NAMALWA (cell line): ENCODE measurements at regions not wholly inside any gene's neighbourhood (a gene's known extent, or its start where the extent isn't known, plus 50 kb on each side); places are given as distances from the start of the nearest gene placed in this dataset.
A peak's percentile ranks its signal among the peaks of the same experiment; 100 is the strongest.

Source experiments
- DNase-seq: peaks from one replicate; pipeline ENCODE4 v3.0.0-alpha.2; 2015; ENCODE audit warnings: low spot score

DNA sequence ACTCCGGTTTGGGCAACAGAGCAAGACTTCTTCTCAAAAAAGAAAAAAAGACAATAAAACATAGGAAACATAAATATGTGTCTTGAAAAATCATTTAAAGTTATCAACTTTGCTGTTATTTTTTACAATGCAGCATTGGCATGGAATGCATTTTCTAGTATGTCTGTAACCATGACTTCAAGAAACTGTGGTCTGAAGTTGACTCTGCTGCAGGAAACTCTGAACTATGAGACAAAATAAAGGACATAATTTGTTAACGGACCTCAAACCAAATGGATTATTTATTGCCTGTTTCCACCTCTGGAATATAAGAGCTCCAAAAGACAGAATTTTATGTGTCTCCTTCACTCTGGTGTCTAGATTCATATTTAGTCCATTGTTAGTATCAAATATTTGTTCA, 79.1 kb downstream of the TRIB2 start:
- DNase-seq, result no peak

DNA sequence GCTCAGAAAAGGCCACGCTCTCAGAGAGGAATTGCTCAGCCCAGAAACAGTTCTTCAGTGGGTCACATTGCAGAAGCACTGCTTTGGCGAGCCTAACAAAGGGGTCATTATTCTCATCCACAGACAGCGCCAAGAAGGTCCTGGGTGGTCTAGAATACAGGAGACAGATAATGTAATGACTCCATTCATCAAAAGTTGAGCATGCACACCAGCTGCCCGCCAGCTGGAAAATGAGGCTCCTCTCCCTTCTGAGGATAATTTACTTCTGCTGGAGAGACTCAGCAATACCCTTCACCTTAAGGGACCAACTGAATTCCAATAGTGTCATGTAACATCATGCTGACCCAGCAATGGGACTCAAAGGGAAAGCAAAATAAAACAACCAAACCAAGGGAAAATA, 79.9 kb downstream of the TRIB2 start:
- DNase-seq, result no peak

DNA sequence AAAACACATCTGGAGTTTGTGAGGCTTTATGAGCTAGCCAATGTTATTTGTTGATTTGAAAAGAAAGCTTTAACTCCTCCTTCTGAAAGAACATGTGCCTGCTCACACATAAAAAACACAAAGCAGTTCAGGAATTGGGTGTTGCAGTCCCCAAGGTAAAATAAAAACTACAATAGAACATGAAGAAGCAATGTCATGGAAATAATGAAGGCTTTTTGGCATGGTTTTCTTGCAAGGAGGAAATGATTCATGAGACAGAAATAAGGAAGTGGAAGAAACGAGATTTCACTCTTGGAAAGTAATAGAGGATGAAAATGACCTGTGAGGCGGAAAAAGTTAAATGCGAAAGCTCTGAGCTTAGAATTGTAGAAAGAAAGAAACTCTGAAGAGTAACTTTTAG, 81.1 kb downstream of the TRIB2 start:
- peak; percentile 5 for DNase-seq

DNA sequence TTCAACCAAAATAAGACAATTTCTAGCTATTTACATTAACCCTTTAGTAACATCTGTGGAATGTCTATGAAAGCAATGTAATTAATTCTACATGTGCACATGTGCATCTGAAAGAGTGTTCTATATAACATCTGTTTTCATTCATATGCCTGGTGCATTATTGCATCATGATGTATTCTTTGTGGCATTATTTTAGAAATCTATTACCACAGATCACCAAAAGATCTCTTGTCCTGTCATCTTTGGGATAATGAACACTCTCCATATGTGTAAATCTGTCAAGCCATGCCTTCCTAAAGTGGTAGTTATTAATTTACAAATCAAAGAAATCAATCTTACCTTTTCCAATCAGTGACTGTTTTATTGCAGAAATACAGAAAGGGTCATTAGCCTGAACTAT, 86.9 kb downstream of the TRIB2 start:
- DNase-seq, result no peak

DNA sequence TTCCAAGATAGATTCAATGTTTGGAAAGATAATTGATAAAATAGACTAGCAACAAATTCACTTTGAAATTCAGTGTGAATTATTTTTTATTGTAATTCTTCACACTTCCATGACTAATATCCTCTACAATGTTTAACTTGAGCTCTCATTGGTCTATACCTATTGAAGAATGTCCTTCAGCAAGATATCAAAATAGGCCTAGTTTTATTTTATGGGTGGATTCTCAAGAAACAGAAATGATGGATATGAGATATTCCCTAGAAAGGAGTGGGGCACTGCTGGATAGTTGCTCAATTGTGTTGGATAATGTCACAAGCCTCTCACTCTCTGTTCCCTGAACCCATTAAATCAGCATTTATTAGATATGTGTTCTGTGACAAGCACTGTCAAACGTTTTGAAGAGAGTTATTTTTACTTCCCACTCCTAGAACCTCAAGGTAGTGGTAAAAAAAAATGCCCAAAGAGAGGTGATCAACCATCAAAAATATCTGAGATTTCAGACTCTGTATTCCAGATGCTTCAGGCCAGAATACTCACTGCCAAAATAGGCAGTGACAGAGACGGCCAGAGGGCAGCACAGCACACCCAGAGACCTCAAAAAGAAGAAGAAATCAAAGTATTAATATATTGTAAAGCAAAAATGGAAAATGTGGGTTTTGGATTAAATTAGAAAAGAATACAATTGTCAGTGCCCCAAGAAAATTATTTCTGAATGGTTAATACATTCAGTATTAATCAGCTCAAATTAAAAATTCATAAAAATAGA, 87.5 kb downstream of the TRIB2 start:
- no peak for DNase-seq

DNA sequence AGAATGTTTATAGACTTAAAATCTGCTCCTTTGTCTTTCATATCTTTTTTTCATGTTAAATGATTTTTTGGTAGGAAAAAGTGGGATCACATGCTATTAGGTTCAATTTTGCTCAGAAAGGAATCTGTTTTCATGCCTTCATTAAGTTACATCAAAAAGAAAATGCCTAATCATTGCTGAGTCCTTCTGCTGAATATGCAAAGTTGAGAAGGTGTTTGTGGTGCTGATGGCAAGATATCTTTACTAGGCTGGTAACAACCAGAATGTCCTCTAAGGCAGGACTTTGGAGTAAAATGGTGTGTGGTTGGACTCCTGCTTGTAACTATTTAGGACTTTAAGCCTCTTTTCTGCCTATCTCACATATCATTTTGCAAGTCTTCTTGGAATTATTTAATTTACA, 88.3 kb downstream of the TRIB2 start:
- no peak for DNase-seq

DNA sequence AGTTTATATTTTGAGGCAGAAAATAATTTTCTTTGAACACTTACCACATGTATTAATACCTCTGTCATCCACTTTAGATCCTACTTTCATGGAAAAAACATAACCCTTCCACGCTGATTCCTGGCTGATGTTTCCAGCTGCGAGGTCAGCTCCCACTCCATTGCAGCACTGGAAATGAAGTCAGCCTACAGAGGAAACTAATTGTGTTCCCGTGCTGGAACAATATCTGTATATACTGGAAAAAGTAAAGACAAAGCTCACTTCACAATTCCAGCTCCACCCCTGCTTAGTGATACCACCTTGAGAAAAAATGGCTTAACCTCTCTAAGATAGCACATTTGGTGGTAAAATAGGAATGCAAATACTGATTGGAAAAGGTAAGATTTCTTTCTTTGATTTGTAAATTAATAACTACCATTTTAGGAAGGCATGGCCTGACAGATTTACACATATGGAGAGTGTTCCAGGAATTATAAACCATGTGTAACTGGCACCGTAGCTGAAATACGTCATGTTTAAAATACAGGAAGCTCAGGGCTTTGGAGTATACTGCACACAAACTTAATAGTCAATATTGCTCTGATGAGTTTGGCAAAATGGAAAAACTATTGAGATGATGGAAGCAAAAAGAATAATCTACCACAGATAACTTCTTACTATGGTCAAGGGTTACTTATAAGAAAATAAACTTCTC, 90.0 kb downstream of the TRIB2 start:
- DNase-seq, result no peak

DNA sequence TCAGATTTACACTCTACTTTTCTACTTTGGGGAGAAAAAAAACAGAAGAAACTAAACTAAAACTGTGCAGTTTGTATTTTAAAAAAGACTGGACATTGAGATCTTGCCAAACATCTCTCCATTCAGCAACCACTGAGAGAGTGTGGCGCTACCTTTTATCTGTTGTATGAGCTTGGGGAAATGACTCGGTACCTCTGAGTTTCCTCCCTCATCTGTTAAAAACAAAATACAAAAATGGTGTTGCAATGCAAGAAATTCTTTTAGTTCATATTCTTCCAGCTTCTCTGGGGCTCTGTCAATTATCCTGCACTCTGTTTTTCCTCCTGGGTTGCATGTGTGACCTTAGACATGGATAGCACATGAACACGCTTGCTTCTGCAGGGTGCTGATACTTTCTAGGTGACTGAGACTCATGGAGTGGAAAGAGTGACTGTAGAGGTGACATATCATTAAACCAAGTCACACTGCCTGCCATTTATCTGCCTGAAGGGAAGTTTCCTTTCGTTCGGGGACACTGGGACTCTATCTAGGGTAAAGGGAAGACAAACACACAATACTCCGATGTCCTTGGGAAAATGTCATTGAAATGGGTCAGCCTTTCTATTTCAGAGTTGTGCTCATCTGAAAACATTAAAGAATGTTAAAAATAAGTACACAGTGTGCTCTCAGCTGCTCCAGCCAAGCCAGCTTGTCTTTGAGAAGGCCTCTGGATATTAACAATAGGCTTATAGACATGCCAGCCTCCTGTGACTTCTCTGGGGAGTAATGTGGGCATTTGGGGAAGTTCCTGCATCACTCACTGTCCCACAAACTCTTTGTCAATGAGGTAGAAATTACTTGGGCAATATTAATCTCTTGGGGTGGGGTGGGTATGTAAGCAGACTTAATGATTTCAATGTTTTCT, 91.4 kb downstream of the TRIB2 start:
- DNase-seq, result no peak

DNA sequence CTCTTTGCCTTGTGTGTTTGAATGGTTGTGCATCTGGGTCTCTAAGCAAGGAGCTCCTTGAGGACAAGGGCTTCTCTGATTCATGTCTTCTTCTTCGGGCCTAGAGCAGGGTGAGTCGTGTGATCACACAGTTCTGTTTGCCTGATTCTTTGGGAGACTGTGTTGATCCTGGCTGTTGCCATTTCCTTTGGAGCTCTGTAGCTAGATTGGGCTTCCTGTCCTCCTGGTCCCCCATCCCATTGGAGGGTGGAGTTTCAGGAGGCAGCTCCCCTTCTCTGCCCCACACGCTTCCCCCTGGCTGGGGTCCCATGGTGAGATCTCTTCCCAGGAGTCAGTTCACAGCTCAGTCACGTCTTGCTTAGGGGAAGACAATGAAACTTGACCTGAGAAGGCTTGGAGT, 92.8 kb downstream of the TRIB2 start:
- no peak for DNase-seq

DNA sequence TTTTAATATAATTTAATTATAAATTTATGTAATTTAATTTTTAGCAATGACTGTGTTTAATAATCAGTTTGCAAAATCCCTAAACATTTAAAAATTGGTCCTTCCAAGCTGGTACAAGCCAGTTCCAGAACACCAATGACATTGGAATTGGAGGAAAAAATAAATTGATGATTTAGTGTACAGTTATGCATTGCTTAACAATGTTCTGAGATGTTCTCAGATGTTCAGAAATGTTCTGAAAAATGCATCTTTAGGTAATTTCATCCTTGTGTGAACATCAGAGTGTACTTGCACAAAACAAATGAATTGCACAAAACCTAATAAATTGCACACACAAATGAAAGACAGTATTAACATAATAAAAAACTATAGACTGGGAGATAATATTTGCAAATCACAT, 95.2 kb downstream of the TRIB2 start:
- no peak for DNase-seq

DNA sequence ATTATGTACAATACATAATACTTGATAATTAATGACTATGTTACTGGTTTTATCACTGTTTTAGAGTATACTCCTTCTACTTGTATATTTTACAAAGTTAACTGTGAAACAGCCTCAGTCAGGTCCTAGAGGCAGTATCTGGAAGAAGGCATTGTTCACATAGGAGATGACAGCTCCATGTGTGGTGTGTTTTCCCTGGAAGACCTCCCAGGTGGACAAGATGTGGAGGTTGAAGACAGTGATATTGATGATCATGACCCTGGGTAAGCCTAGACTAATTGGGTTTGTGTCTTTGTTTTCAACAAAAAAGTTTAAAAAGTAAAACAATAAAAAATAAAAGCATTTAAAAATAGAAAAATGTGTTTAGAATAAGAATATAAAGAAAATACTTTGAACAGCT, 96.4 kb downstream of the TRIB2 start:
- DNase-seq, result no peak

DNA sequence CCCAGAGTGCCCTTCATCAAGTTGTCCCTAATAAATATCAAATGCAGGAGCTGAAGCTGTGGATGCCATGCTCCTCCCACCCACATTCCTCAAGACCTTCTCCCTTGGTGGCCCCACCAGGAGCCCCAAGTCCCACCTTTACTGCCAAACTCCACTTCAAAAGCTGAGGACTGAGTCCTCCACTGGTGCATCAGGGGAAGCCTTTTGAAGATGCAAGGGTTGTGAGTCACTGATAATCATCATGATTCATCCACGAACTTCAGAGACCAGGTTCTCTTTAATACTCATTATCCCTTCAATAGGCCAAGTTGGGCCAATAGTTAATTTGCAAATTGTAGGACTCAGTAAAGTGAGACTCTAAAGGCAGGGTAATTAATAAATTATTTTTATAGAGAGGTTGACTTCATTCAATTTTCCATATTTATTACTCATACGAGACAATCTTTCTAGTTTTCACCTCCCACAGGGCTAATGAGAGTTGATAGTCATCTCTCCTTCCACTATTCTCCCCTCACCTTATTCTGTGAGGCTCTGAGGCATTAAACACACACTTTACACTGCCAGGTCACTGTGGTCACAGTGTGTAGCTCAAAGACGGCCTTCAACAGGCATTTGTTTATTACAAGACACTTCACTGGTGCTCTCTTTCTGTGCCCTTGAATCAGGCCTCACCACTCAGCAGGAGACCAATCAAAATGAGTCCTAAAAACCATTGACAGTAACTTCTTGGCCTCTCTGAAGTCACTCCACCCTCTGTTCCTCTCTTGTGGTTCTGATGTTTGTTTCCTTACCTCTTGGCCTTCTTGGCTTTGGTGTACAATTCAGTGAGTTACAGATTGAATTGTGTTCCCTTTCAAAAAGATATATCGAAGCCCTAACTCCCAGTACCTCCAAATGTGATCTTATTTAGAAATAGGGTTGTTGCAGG, 99.9 kb downstream of the TRIB2 start:
- DNase-seq, result no peak

DNA sequence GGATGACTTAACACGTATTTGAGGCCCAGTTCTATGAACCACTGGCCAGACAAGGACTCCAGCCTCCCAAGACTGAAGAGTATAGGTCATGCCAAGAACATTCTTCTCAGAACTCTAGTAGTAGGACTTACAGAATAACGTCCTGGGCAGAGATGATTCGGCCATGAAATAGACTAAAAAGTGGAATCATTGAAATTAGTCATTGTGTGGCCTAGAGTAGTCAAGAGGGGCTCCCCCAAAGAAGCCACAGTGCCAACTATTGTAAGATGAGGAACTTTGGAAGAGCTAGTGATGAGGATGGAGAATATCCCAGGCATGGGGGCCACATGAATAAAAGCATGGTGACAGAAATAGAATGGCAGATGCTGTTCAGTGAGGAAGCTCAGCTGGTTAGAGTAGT, 101.1 kb downstream of the TRIB2 start:
- DNase-seq, result no peak

DNA sequence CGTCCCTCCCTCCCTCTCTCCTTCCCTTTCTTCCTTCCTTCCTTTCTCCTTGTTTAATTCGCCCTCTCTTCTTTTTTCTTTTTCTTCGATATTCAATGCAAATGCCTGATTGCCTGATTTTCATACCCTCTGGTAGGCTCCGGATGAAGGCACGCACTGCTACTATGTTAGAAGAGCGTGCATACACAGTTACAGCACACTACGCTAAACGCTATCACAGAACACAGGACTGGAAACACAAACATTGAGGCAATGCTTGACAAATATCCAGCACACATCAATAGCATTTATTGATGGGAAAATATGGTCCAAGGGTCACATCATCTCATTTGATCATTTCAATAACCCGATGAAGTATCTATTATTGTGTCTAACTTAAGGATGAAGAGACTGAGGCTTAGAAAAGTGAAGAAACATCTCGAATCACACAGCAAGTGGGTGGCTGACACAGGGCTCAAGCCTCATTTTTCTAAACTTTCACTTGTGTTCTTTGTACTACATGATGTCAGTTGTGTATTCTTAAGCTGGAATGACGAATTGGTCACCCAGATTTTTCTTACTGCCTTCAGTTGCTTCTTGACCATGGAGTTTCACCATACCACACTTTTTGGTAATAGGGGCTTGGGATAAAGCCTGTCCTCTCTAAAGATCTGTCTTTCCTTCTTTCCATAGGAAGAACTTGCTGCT, 101.8 kb downstream of the TRIB2 start:
- DNase-seq, result no peak

DNA sequence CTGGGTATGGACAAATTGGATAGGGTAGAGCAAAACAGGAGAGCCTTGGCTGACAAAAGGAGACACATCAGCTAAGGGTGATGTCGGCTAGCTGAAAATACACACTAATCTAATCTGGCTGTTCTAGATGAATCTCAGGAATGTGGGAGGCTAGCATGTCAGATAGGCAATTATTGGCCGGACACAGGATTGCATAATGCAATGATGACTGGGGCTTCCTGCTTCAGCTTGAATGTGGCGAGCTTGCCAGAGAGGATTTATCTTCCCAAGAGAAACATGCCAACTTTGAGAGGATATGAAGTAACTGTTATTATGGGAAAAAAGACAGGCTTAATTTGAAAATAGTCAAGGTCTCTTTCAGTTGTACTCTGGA, 102.4 kb downstream of the TRIB2 start:
- DNase-seq, result no peak

DNA sequence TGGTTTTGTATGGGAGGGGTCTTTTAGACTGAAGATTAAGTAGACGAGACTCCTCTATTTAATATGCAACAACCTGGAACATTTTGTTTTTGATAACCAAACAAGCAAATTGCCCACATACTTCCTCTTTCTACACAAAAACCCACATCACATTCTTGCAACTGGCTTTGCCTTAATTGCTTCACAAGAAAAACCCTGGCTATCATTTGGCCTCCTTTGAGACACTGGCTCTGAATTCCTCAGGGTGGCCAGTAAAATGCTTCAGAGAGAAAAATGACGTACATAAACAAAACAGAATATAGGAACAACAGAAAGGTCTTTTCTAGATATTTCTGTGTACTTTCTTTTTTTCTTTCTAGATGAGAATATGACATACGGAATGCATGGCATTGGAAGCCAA, 103.0 kb downstream of the TRIB2 start:
- DNase-seq, result peak; percentile 7

DNA sequence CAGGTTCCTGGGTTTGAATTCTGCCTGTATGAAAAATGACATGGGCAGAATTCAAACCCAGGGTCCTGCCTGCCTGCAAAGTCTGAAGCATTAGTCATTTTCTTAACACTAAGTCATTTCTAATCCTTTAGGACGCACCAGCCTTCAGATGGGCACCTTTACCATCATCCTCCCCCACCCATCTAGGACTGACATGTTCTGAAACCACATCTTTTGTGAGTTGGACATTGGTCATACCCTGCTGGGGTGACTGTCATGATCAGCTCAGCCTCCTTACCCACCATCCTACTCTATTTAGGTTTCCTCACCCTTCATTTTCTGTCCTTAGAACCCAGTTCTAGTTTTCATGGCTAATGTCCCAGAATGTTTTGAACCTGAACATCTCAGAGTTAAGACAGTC, 104.9 kb downstream of the TRIB2 start:
- DNase-seq, result no peak

DNA sequence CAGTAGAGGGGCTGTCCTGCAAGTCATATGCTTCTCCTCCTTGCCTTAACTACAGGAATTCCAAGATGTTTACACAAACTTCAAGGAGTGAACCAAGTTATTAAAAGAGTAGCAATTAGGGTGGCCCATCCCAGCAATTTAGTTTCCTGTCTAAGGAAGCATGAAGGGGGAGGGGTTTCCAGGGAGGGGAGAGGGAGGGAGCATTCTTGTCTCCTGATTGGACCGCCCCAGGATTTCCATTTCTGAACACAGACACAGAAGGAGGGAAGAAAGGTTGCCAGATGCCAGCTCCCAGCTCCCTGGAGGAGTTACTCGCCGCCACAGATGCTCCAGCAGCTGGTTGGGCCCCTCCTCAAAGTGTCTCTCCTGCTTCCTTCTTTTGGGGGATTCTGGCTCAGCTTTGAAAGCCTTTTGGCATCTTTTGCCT, 107.6 kb downstream of the TRIB2 start:
- no peak for DNase-seq

DNA sequence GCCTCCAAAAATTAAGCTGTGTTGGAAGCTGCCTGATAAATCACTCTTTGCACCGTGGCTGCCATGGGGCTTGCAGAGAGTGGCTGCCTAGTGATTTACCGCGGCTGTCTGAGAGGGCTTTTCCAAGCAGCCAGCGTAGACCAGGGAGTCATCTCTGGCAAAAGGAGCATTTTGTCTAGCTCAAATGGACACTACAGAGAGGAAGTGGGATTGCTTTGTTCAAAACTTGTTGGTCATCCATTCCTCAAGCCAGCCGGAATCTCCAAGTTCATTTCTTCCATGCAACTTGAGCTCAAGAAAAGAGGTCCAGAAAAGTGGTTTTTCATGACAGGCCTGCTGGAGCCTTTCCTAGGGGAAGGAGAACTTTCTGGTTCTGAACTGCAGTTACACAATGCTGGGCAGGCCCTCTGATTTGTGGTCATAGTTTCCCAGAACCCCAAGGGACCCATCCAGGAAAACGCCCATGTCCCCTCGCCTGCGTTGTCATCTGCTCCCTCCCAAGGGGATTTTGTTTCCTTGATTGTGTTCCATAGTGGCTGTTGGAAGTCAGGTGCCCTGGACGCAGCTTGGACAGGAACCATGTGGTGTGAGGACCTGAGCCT, 108.1 kb downstream of the TRIB2 start:
- no peak for DNase-seq

DNA sequence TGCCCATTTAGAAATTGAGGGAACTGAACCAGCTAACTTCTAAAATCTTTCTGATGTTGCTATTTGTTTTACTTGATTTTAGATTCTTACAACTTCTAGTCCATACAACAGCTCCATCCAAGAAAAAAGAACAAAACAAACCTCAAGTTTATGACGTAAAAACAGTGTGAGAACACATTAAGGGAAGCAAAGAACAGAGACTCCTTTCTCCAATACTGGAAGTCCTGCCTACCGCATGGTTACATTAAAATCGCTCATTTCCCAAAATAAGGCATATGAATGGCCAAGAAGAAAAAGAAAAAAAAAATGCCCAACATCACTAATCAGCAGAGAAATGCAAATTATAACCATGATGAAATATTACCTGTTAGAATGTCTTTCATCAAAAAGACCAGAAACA, 110.0 kb downstream of the TRIB2 start:
- no peak for DNase-seq

DNA sequence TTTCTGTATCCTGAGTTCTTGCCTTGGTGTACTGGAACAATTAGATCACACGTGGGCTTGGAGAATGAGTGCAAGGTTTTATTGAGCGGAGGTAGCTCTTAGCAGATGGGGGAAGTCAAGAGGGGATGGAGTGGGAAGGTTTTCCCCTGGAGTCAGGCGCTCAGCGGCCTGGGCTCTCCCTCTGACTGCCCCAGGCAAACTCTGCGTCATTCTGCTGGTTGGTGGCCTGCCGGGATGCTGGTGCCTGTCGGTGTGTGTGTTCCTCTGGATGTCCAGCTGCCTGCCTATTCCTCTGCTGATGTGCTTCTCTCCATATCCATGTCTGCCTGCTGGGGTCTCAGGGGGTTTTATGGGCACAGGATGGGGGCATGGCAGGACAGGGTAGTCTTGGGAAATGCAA, 111.0 kb downstream of the TRIB2 start:
- no peak for DNase-seq
